Dendritic cell treated with granulocyte-macrophage colony-stimulating factor and Interleukin-4, amounts not matched to agents 40 ng/mL and 50 ng/mL, for 4 days (primary cell): ENCODE measurements at regions not wholly inside any gene's neighbourhood (a gene's known extent, or its start where the extent isn't known, plus 50 kb on each side); places are given as distances from the start of the nearest gene placed in this dataset.

Experiments
- H3K27ac Mint-ChIP-seq: one replicate; pipeline ENCODE4 v1.8.0; 2022; ENCODE audit warnings: mild to moderate bottlenecking, mixed read lengths
- H3K27me3 Mint-ChIP-seq: one replicate; pipeline ENCODE4 v1.8.0; 2022; ENCODE audit warnings: mild to moderate bottlenecking, mixed read lengths
- H3K36me3 Mint-ChIP-seq: one replicate; pipeline ENCODE4 v1.8.0; 2022; ENCODE audit warnings: low read depth, mixed read lengths
- H3K4me1 Mint-ChIP-seq: one replicate; pipeline ENCODE4 v1.8.0; 2022; ENCODE audit warnings: low read depth, mixed read lengths
- H3K4me3 Mint-ChIP-seq: one replicate; pipeline ENCODE4 v1.8.0; 2022; ENCODE audit warnings: mild to moderate bottlenecking, moderate library complexity, mixed read lengths
- H3K9me3 Mint-ChIP-seq: one replicate; pipeline ENCODE4 v1.8.0; 2022; ENCODE audit warnings: mixed read lengths
- intact Hi-C: fragments of 100-400 bp; cut with micrococcal nuclease; formaldehyde crosslinking; loops from one replicate; pipeline ENCODE4 v1.15.0; 2022

GRCh38 chrY:15577886-15578285 is 1053.6 kb downstream of the NLGN4Y start:
- H3K9me3 Mint-ChIP-seq = no peaks in the 10 kb centered on the region
- intact Hi-C loops = no loop called here
- no peaks in the 10 kb centered on the region for H3K27me3 Mint-ChIP-seq
- no peak overlapping the region for H3K4me3 Mint-ChIP-seq
- no peaks in the 10 kb centered on the region for H3K4me1 Mint-ChIP-seq
- H3K27ac Mint-ChIP-seq = no peak overlapping the region
- H3K36me3 Mint-ChIP-seq = no peaks in the 10 kb centered on the region

DNA sequence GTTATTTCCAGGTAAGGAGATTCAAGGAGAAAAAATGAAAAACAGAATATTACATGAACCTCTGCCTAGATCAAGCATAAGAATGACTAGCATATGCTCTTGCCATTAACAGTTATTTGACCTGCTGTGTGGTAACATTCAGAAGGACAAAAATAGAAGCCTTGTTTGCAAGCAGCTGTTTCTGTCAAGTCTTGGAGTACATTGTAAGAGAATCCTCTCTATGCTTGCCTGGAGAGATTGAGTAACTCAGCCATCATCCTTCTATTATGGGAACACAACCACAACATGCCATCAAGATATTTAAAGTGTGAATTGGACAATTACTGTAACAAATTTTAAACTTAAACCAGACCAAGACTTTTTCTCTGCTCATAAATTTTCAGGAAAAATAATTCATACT is 1054.4 kb downstream of the NLGN4Y start:
- Mint-ChIP-seq H3K9me3 (no peaks in the 10 kb centered on the region), H3K36me3 (no peaks in the 10 kb centered on the region), H3K4me1 (no peaks in the 10 kb centered on the region), H3K4me3 (no peak overlapping the region), H3K27me3 (no peaks in the 10 kb centered on the region), H3K27ac (no peak overlapping the region)
- intact Hi-C loops = no loop called here

DNA sequence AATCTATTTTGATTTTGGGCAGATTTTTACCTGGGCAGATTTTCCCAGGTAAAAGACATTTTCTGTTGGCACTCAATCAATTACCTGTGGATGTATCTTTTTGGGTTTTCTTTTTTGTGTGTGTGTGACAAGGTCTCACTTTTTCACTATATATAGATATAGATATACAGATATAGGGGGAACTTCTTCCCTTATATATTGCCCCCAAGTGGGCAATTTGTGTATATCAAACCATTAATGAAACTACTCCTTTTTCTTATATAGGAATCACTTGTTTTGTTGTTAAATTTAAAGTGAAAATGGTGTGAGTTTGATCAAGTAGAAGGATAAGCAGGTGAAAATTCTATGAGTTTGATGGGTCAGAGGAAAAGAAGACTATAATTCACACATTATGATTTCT is 1054.9 kb downstream of the NLGN4Y start:
- H3K9me3 Mint-ChIP-seq = no peaks in the 10 kb centered on the region
- intact Hi-C loops = no loop called here
- no peak overlapping the region for H3K4me3 Mint-ChIP-seq
- no peaks in the 10 kb centered on the region for H3K4me1 Mint-ChIP-seq
- no peaks in the 10 kb centered on the region for H3K36me3 Mint-ChIP-seq
- no peaks in the 10 kb centered on the region for H3K27me3 Mint-ChIP-seq
- H3K27ac Mint-ChIP-seq = no peak overlapping the region

DNA sequence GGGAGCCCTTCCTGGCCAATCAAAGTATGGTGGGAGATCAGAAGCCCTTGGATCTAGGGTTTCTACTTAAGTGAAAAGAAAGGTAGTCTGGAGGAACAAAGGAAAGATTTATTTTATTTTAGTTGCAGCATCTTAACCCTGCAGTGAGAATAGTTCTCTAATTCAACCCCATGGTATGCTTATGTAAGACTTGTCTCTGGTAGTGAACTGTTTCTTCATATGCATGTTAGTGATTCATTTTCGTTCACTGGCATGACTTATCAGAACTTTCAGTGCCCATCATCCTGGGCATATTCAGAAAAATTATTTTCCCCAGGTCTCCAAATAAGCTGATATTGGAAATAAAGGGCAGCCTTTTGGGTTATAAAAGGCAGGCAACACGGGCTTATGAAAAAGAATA is 1058.8 kb downstream of the NLGN4Y start:
- no peaks in the 10 kb centered on the region for H3K27me3 Mint-ChIP-seq
- intact Hi-C loops = no loop called here
- no peak overlapping the region for H3K27ac Mint-ChIP-seq
- H3K9me3 Mint-ChIP-seq = no peaks in the 10 kb centered on the region
- H3K36me3 Mint-ChIP-seq = no peaks in the 10 kb centered on the region
- no peaks in the 10 kb centered on the region for H3K4me1 Mint-ChIP-seq
- H3K4me3 Mint-ChIP-seq = no peak overlapping the region

DNA sequence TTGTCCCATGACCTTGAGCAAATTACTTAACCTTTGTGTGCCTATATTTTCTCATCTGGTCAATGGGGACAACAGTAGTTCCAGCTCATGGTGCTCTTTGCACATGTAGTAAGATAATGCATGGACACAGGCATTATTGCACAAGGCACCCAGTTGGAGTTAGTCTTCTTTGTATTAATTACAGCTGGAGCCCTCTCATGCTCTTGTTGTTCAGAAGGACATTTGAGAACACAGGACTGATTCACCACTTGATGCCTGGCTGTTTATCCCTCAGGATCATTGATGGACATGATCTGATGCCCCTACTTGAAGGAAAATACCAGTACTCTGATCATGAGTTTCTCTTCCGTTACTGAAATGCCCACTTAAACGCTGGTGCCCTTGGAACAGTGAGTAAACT is 1068.6 kb downstream of the NLGN4Y start:
- Mint-ChIP-seq H3K9me3 (no peaks in the 10 kb centered on the region), H3K4me3 (no peak overlapping the region), H3K27ac (no peak overlapping the region), H3K36me3 (no peaks in the 10 kb centered on the region), H3K4me1 (no peaks in the 10 kb centered on the region), H3K27me3 (no peaks in the 10 kb centered on the region)
- intact Hi-C loops = no loop called here

DNA sequence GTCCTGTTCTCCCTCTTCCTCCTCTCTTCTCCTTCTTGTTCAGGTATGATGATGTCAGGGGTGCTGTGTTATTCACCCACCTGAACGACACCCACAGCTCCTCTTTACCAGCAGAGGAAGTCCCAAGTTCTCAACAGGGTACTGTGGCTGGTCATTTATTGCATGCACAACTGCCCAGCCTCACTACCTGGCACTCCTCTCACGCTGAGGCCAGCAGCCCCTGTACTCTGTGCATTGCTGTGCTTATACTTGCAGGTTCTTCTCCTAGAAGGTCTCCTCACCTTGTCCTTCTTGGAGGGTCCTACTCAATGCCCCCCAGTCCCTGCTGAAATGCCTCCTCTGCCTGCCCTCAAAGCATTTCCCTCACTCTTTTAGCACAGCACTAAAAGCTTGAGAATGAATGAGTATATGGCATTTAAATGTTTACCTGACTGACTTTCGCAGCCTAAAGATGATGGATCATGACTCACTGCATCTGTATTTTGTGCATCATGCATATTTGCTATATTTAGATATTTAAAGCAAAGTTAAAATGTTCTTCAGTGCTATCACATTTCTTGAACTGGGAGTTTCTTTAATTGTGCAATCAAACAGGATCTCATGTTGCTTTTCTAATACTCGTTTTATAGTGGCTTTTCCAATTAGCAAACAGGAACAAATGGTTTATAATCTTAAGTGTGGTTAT is 1069.3 kb downstream of the NLGN4Y start:
- H3K27me3 Mint-ChIP-seq = no peaks in the 10 kb centered on the region
- no peaks in the 10 kb centered on the region for H3K4me1 Mint-ChIP-seq
- no peaks in the 10 kb centered on the region for H3K9me3 Mint-ChIP-seq
- intact Hi-C loops = no loop called here
- no peak overlapping the region for H3K4me3 Mint-ChIP-seq
- H3K27ac Mint-ChIP-seq = no peak overlapping the region
- no peaks in the 10 kb centered on the region for H3K36me3 Mint-ChIP-seq

DNA sequence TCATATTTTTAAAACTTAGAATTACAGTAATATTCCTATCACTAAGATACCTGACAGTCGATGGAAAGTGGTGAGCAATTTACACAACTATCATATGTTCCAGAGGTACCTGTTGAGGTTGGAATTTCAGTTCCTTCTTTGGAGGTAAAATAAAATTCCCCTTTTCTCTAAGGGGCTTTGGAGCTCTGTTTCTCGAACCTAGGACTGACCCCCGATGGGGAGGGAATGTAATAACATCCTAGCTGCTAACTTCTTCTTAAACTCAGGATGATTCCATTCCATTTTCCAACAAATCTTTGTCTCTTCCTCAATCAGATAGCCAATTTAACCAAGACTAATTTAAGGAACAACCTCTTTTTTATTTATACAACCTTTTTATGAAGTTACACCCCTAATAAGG is 1069.8 kb downstream of the NLGN4Y start:
- H3K4me3 Mint-ChIP-seq = no peak overlapping the region
- no peak overlapping the region for H3K27ac Mint-ChIP-seq
- intact Hi-C loops = no loop called here
- H3K9me3 Mint-ChIP-seq = no peaks in the 10 kb centered on the region
- no peaks in the 10 kb centered on the region for H3K27me3 Mint-ChIP-seq
- H3K4me1 Mint-ChIP-seq = no peaks in the 10 kb centered on the region
- no peaks in the 10 kb centered on the region for H3K36me3 Mint-ChIP-seq

- Mint-ChIP-seq H3K4me3 (no peak overlapping the region), H3K36me3 (no peaks in the 10 kb centered on the region), H3K4me1 (no peaks in the 10 kb centered on the region), H3K9me3 (no peaks in the 10 kb centered on the region), H3K27ac (no peak overlapping the region), H3K27me3 (no peaks in the 10 kb centered on the region)
- intact Hi-C loops = no loop called here
Observed at GRCh38 chrY:15600565-15600964, 1076.2 kb downstream of the NLGN4Y start.

GRCh38 chrY:15624370-15624769 is 1100.0 kb downstream of the NLGN4Y start:
- H3K4me3 Mint-ChIP-seq = no peak overlapping the region
- no peaks in the 10 kb centered on the region for H3K4me1 Mint-ChIP-seq
- intact Hi-C loops = no loop called here

GRCh38 chrY:15624928-15625327 is 1100.6 kb downstream of the NLGN4Y start:
- no peak overlapping the region for H3K4me3 Mint-ChIP-seq
- no peaks in the 10 kb centered on the region for H3K9me3 Mint-ChIP-seq
- H3K27ac Mint-ChIP-seq = no peak overlapping the region
- H3K4me1 Mint-ChIP-seq = no peaks in the 10 kb centered on the region
- no peaks in the 10 kb centered on the region for H3K27me3 Mint-ChIP-seq
- intact Hi-C loops = no loop called here
- no peaks in the 10 kb centered on the region for H3K36me3 Mint-ChIP-seq

More at GRCh38 chrY:15624370-15624769, 1100.0 kb downstream of the NLGN4Y start:
- H3K9me3 Mint-ChIP-seq = no peaks in the 10 kb centered on the region
- H3K27ac Mint-ChIP-seq = no peak overlapping the region
- no peaks in the 10 kb centered on the region for H3K27me3 Mint-ChIP-seq
- no peaks in the 10 kb centered on the region for H3K36me3 Mint-ChIP-seq

DNA sequence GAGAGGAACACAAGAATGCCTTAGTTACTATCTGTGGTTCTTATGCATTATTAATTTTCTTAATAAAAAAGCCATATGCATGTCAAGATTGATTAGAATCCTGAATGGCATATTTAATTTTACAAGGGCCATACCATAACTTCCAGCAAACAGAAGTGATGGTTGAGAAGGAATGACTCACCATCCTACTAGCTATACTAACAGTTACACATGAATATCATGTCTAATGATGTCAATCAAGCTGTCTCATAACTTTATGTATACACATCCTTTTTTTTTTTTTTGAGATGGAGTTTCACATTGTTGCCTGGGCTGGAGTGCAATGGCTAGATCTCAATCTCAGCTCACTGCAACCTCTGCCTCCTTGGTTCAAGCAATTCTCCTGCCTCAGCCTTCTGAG is 1123.9 kb downstream of the NLGN4Y start:
- Mint-ChIP-seq H3K9me3 (peaks cover 7% of the 10 kb centered on the region), H3K36me3 (no peaks in the 10 kb centered on the region), H3K27me3 (no peaks in the 10 kb centered on the region), H3K4me3 (no peak overlapping the region), H3K27ac (no peak overlapping the region), H3K4me1 (no peaks in the 10 kb centered on the region)
- intact Hi-C loops = no loop called here

GRCh38 chrY:15650056-15650455 is 1125.7 kb downstream of the NLGN4Y start:
- Mint-ChIP-seq H3K36me3 (no peaks in the 10 kb centered on the region), H3K27me3 (no peaks in the 10 kb centered on the region), H3K9me3 (peaks cover 13% of the 10 kb centered on the region), H3K27ac (no peak overlapping the region), H3K4me3 (no peak overlapping the region), H3K4me1 (no peaks in the 10 kb centered on the region)
- intact Hi-C loops = no loop called here

GRCh38 chrY:15688531-15688930 is 1164.2 kb downstream of the NLGN4Y start:
- Mint-ChIP-seq H3K27ac (no peak overlapping the region), H3K4me3 (no peak overlapping the region), H3K36me3 (no peaks in the 10 kb centered on the region), H3K4me1 (no peaks in the 10 kb centered on the region), H3K9me3 (peaks cover 6% of the 10 kb centered on the region), H3K27me3 (no peaks in the 10 kb centered on the region)
- intact Hi-C loops = no loop called here

DNA sequence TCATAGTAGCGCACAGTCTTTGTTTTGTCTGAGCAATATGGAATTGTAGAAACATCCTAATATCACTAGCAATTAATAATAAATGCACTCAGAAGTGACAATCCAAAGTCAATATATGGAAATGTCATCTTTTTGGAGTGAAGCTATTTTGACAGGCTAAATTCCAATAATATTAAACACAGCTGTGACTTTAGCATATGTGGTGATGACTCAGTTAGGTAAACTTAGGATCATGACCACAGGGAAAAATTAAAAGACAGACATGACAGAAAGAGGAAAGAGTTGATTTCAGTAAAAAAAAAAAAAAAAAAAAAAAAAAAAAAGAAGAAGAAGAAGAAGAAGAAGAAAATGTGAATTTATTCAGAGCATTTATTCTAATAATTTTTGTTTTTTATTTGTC is 1165.7 kb downstream of the NLGN4Y start:
- H3K4me3 Mint-ChIP-seq = no peak overlapping the region
- intact Hi-C loops = no loop called here
- H3K27ac Mint-ChIP-seq = no peak overlapping the region
- H3K9me3 Mint-ChIP-seq = no peaks in the 10 kb centered on the region
- H3K36me3 Mint-ChIP-seq = no peaks in the 10 kb centered on the region
- H3K4me1 Mint-ChIP-seq = no peaks in the 10 kb centered on the region
- H3K27me3 Mint-ChIP-seq = no peaks in the 10 kb centered on the region

- Mint-ChIP-seq H3K36me3 (no peaks in the 10 kb centered on the region), H3K4me1 (no peaks in the 10 kb centered on the region), H3K4me3 (no peak overlapping the region), H3K27ac (no peak overlapping the region), H3K27me3 (no peaks in the 10 kb centered on the region), H3K9me3 (no peaks in the 10 kb centered on the region)
- intact Hi-C loops = no loop called here
Observed at GRCh38 chrY:15702131-15702530, 1177.8 kb downstream of the NLGN4Y start.
